ENCODE measurements at regions not wholly inside any gene's neighbourhood (a gene's known extent, or its start where the extent isn't known, plus 50 kb on each side); places are given as distances from the start of the nearest gene placed in this dataset.
"Not testable (repeated sequence)": the region's sequence is repeated elsewhere in the genome, so short reads cannot be mapped to it uniquely, and the experiment has no call there.

GRCh38 chr2:107719141-107719540, 107.6 kb upstream of the RGPD4 start:
- DNase-seq: no peak

GRCh38 chr2:107719836-107720235, 106.9 kb upstream of the RGPD4 start:
- no peak for DNase-seq

GRCh38 chr2:107721178-107721577, 105.5 kb upstream of the RGPD4 start:
- DNase-seq: no peak

- no peak for DNase-seq
Observed at GRCh38 chr2:107721586-107721985, 105.1 kb upstream of the RGPD4 start.

- not testable (repeated sequence) for DNase-seq
Observed at GRCh38 chr2:107725824-107726223, 100.9 kb upstream of the RGPD4 start.

- no peak for DNase-seq
Observed at GRCh38 chr2:107727318-107727717, 99.4 kb upstream of the RGPD4 start.

GRCh38 chr2:107728586-107728985, 98.1 kb upstream of the RGPD4 start:
- DNase-seq: no peak

GRCh38 chr2:107729440-107729839, 97.3 kb upstream of the RGPD4 start:
- no peak for DNase-seq

- DNase-seq: no peak
Observed at GRCh38 chr2:107730898-107731297, 95.8 kb upstream of the RGPD4 start.

GRCh38 chr2:107731435-107731834, 95.3 kb upstream of the RGPD4 start:
- no peak for DNase-seq

GRCh38 chr2:107735201-107735600, 91.5 kb upstream of the RGPD4 start:
- peak in 2 of 3 donors; percentile 11 to 25 for DNase-seq

GRCh38 chr2:107737756-107738155, 88.9 kb upstream of the RGPD4 start:
- DNase-seq: peak in 1 of 3 donors; percentile 23

GRCh38 chr2:107738266-107738665, 88.4 kb upstream of the RGPD4 start:
- no peak for DNase-seq

GRCh38 chr2:107740300-107740699, 86.4 kb upstream of the RGPD4 start:
- DNase-seq: no peak

GRCh38 chr2:107742460-107743027, 84.1 kb upstream of the RGPD4 start:
- DNase-seq: no peak

- no peak for DNase-seq
Observed at GRCh38 chr2:107743274-107743673, 83.4 kb upstream of the RGPD4 start.

GRCh38 chr2:107745100-107745499, 81.6 kb upstream of the RGPD4 start:
- no peak for DNase-seq

GRCh38 chr2:107746552-107747198, 80.0 kb upstream of the RGPD4 start:
- DNase-seq: not testable (repeated sequence)

GRCh38 chr2:107747199-107747963, 79.3 kb upstream of the RGPD4 start:
- DNase-seq: not testable (repeated sequence)

GRCh38 chr2:107747964-107748583, 78.6 kb upstream of the RGPD4 start:
- no peak for DNase-seq

GRCh38 chr2:107751936-107752335, 74.8 kb upstream of the RGPD4 start:
- DNase-seq: no peak

GRCh38 chr2:107753806-107754205, 72.9 kb upstream of the RGPD4 start:
- not testable (repeated sequence) for DNase-seq

- DNase-seq: no peak
Observed at GRCh38 chr2:107757223-107757622, 69.5 kb upstream of the RGPD4 start.
